ENCODE measurements at regions not wholly inside any gene's neighbourhood (a gene's known extent, or its start where the extent isn't known, plus 50 kb on each side); places are given as distances from the start of the nearest gene placed in this dataset.

GRCh38 chr13:72346716-72347115, 380.7 kb downstream of the MZT1 start:
- DNase-seq (ENCODE audit: low read depth in 2 of 2) = no peak

- no peak for DNase-seq (ENCODE audit: low read depth in 2 of 2)
Measured at GRCh38 chr13:72342364-72342763, 385.1 kb downstream of the MZT1 start.

GRCh38 chr13:72341904-72342303, 385.5 kb downstream of the MZT1 start:
- DNase-seq (ENCODE audit: low read depth in 2 of 2) = no peak

- DNase-seq (ENCODE audit: low read depth in 2 of 2) = no peak
Measured at GRCh38 chr13:72317346-72318109, 409.9 kb downstream of the MZT1 start.

- no peak for DNase-seq (ENCODE audit: low read depth in 2 of 2)
Measured at GRCh38 chr13:72316716-72317115, 410.7 kb downstream of the MZT1 start.

GRCh38 chr13:72315312-72315711, 412.1 kb downstream of the MZT1 start:
- DNase-seq (ENCODE audit: low read depth in 2 of 2) = no peak

- no peak for DNase-seq (ENCODE audit: low read depth in 2 of 2)
Measured at GRCh38 chr13:72314210-72314609, 413.2 kb downstream of the MZT1 start.

- no peak for DNase-seq (ENCODE audit: low read depth in 2 of 2)
Measured at GRCh38 chr13:72313546-72313945, 413.9 kb downstream of the MZT1 start.

- no peak for DNase-seq (ENCODE audit: low read depth in 2 of 2)
Measured at GRCh38 chr13:72303941-72304746, 423.3 kb downstream of the MZT1 start.

GRCh38 chr13:72296246-72296645, 429.2 kb upstream of the DACH1 start:
- DNase-seq (ENCODE audit: low read depth in 2 of 2) = no peak

- no peak for DNase-seq (ENCODE audit: low read depth in 2 of 2)
Measured at GRCh38 chr13:72295153-72295552, 428.1 kb upstream of the DACH1 start.

GRCh38 chr13:72293206-72293605, 426.2 kb upstream of the DACH1 start:
- no peak for DNase-seq (ENCODE audit: low read depth in 2 of 2)

GRCh38 chr13:72290962-72291681, 424.1 kb upstream of the DACH1 start:
- DNase-seq (ENCODE audit: low read depth in 2 of 2) = no peak

- DNase-seq (ENCODE audit: low read depth in 2 of 2) = no peak
Measured at GRCh38 chr13:72286421-72286820, 419.4 kb upstream of the DACH1 start.

- no peak for DNase-seq (ENCODE audit: low read depth in 2 of 2)
Measured at GRCh38 chr13:72284791-72285190, 417.8 kb upstream of the DACH1 start.

GRCh38 chr13:72261732-72262131, 394.7 kb upstream of the DACH1 start:
- DNase-seq (ENCODE audit: low read depth in 2 of 2) = no peak

- no peak for DNase-seq (ENCODE audit: low read depth in 2 of 2)
Measured at GRCh38 chr13:72259528-72259927, 392.5 kb upstream of the DACH1 start.

- no peak for DNase-seq (ENCODE audit: low read depth in 2 of 2)
Measured at GRCh38 chr13:72258340-72258981, 391.5 kb upstream of the DACH1 start.

GRCh38 chr13:72255908-72256307, 388.9 kb upstream of the DACH1 start:
- DNase-seq (ENCODE audit: low read depth in 2 of 2) = no peak

- DNase-seq (ENCODE audit: low read depth in 2 of 2) = no peak
Measured at GRCh38 chr13:72253754-72254153, 386.8 kb upstream of the DACH1 start.

GRCh38 chr13:72246396-72246795, 379.4 kb upstream of the DACH1 start:
- DNase-seq (ENCODE audit: low read depth in 2 of 2) = no peak

GRCh38 chr13:72244788-72245187, 377.8 kb upstream of the DACH1 start:
- DNase-seq (ENCODE audit: low read depth in 2 of 2) = no peak

Measured in stimulated activated CD8-positive, alpha-beta memory T cell treated with anti-CD3 and anti-CD28 coated beads, Interleukin-7, amount 100 ng/mL, for 1 hour (primary cell).